ENCODE measurements at regions not wholly inside any gene's neighbourhood (a gene's known extent, or its start where the extent isn't known, plus 50 kb on each side); places are given as distances from the start of the nearest gene placed in this dataset.

- H3K9me3 Mint-ChIP-seq (ENCODE audit: low read depth, unreplicated experiment) = no peaks in the 10 kb centered on the region
- H3K27me3 Mint-ChIP-seq (ENCODE audit: unreplicated experiment) = peaks cover 9% of the 10 kb centered on the region
- no peak for DNase-seq
- H3K4me3 Mint-ChIP-seq (ENCODE audit: low read depth, unreplicated experiment) = no peak overlapping the region
- intact Hi-C loops (cut with micrococcal nuclease; ENCODE audit: unreplicated experiment) = no loop called here
- H3K27ac Mint-ChIP-seq (ENCODE audit: unreplicated experiment) = no peak overlapping the region
- no peak for TF ChIP-seq CTCF (IDR thresholded peaks at IDR 0.05; ENCODE audit: unreplicated experiment)
- CTCF ChIA-PET = no interaction called here
- BruUV-seq (replicated peaks) = no TSS peak
- no peaks in the 10 kb centered on the region for H3K4me1 Mint-ChIP-seq (ENCODE audit: low read depth, unreplicated experiment)
- H3K36me3 Mint-ChIP-seq (ENCODE audit: insufficient read depth, unreplicated experiment) = no peaks in the 10 kb centered on the region
Measured at GRCh38 chr9:115401756-115402327, 283.9 kb upstream of the TNC start.

GRCh38 chr9:115403753-115404152 lies 285.8 kb upstream of the TNC start:
- Mint-ChIP-seq H3K27me3 (ENCODE audit: unreplicated experiment) (peaks cover 20% of the 10 kb centered on the region), H3K4me1 (ENCODE audit: low read depth, unreplicated experiment) (no peaks in the 10 kb centered on the region), H3K27ac (ENCODE audit: unreplicated experiment) (no peak overlapping the region), H3K9me3 (ENCODE audit: low read depth, unreplicated experiment) (no peaks in the 10 kb centered on the region), H3K36me3 (ENCODE audit: insufficient read depth, unreplicated experiment) (no peaks in the 10 kb centered on the region), H3K4me3 (ENCODE audit: low read depth, unreplicated experiment) (no peak overlapping the region)
- DNase-seq = no peak
- no peak for TF ChIP-seq CTCF (IDR thresholded peaks at IDR 0.05; ENCODE audit: unreplicated experiment)
- BruUV-seq (replicated peaks) = no TSS peak
- CTCF ChIA-PET = no interaction called here
- intact Hi-C loops (cut with micrococcal nuclease; ENCODE audit: unreplicated experiment) = no loop called here

- no peak for DNase-seq
- TF ChIP-seq CTCF (IDR thresholded peaks at IDR 0.05; ENCODE audit: unreplicated experiment) = no peak
- H3K4me1 Mint-ChIP-seq (ENCODE audit: low read depth, unreplicated experiment) = no peaks in the 10 kb centered on the region
- no peaks in the 10 kb centered on the region for H3K36me3 Mint-ChIP-seq (ENCODE audit: insufficient read depth, unreplicated experiment)
- no TSS peak for BruUV-seq (replicated peaks)
- H3K27ac Mint-ChIP-seq (ENCODE audit: unreplicated experiment) = no peak overlapping the region
- no peaks in the 10 kb centered on the region for H3K9me3 Mint-ChIP-seq (ENCODE audit: low read depth, unreplicated experiment)
- H3K27me3 Mint-ChIP-seq (ENCODE audit: unreplicated experiment) = peaks cover 23% of the 10 kb centered on the region
- H3K4me3 Mint-ChIP-seq (ENCODE audit: low read depth, unreplicated experiment) = no peak overlapping the region
- intact Hi-C loops (cut with micrococcal nuclease; ENCODE audit: unreplicated experiment) = no loop called here
- CTCF ChIA-PET = no interaction called here
Measured at GRCh38 chr9:115404311-115404710, 286.4 kb upstream of the TNC start.

- H3K4me1 Mint-ChIP-seq (ENCODE audit: low read depth, unreplicated experiment) = no peaks in the 10 kb centered on the region
- BruUV-seq (replicated peaks) = no TSS peak
- H3K27me3 Mint-ChIP-seq (ENCODE audit: unreplicated experiment) = peaks cover 15% of the 10 kb centered on the region
- no peak for DNase-seq
- intact Hi-C loops (cut with micrococcal nuclease; ENCODE audit: unreplicated experiment) = no loop called here
- no peak overlapping the region for H3K4me3 Mint-ChIP-seq (ENCODE audit: low read depth, unreplicated experiment)
- no peaks in the 10 kb centered on the region for H3K36me3 Mint-ChIP-seq (ENCODE audit: insufficient read depth, unreplicated experiment)
- no peak overlapping the region for H3K27ac Mint-ChIP-seq (ENCODE audit: unreplicated experiment)
- CTCF ChIA-PET = no interaction called here
- H3K9me3 Mint-ChIP-seq (ENCODE audit: low read depth, unreplicated experiment) = no peaks in the 10 kb centered on the region
- no peak for TF ChIP-seq CTCF (IDR thresholded peaks at IDR 0.05; ENCODE audit: unreplicated experiment)
Measured at GRCh38 chr9:115411516-115411915, 293.6 kb upstream of the TNC start.

All from Calu3 (cell line).